ENCODE measurements at regions not wholly inside any gene's neighbourhood (a gene's known extent, or its start where the extent isn't known, plus 50 kb on each side); places are given as distances from the start of the nearest gene placed in this dataset.
"Not testable (repeated sequence)": the region's sequence is repeated elsewhere in the genome, so short reads cannot be mapped to it uniquely, and the experiment has no call there.

GRCh38 chr7:6989968-6990367, 163.9 kb upstream of the CCZ1B start:
- DNase-seq (ENCODE audit: low read depth) = not testable (repeated sequence)

DNA sequence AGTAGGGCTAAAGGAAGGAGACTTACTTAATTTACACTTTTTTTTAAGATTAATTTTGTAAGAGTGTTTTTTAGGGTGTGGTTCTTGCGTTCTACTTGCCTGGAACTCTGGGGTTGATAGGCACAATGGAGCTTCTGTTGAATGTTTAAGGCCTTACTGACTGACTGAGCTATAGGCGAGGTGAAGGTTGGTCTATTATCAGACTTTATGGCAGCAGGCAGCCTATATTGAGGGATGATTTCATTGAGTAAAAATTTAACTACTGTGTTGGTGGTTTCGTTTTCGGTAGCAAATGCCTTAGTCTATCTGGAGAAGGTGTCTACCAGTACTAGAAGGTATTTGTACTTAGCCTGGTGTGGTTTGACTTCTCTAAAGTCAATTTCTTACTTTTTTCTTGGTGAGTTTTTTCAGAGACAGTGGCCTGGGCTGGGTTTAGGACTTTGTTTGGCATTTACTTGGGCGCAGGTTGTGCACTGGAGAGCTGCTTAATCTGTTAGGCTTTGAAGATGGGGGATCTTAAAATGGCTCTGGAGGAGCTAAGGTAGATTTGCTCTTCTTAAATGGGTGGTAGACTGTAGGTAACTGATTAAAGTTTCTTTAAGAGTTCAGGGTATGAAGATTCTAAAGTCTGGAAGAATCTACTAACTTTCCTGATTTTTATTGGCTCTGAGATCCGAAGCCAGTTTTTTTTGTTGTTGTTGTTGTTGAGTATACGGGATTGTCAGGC, 164.5 kb upstream of the CCZ1B start:
- DNase-seq (ENCODE audit: low read depth) = not testable (repeated sequence)

DNA sequence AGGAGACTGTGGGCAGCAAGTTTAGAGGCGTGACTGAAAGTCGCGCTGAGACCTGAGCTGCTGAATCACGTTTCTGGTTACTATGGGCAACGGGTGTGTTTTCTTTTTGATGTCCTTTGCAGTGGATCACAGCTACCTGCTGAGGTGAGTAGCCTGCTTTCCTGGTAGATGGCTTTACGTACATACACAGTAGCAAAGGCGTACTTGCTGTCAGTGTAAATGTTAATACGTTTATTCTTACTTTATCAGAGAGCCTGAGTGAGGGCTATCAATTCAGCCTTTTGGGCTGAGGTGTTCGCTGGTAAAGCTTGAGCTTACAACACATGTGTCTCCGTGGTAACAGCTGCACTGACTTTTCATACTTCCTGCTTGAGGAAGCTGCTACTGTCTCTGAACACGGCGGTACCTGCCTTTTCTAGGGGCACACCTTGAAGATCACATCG, 165.1 kb upstream of the CCZ1B start:
- DNase-seq (ENCODE audit: low read depth) = not testable (repeated sequence)

- not testable (repeated sequence) for DNase-seq (ENCODE audit: low read depth)
Observed at GRCh38 chr7:6991686-6992085, 165.6 kb upstream of the CCZ1B start.

- not testable (repeated sequence) for DNase-seq (ENCODE audit: low read depth)
Observed at GRCh38 chr7:6992133-6992532, 166.1 kb upstream of the CCZ1B start.

DNA sequence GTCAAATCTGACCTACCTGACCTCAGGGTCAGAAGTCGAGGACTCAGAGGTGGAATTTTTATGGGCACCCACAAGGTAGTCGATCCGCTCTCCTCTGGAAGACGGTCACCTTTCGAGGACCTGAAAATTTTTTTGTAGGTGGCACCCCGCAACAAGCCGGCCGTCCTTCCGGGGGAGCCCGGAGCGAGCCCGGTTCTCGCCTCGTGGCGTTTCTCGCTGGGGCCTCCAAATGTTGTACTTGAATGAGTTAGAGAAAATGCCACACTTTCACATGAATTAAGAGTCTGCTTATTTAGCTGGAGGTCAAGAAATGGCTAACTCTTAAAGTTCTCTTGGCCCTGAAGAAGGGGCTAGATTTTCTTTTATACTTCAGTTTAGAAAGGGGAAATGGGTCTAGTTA, 169.0 kb upstream of the CCZ1B start:
- not testable (repeated sequence) for DNase-seq (ENCODE audit: low read depth)

DNA sequence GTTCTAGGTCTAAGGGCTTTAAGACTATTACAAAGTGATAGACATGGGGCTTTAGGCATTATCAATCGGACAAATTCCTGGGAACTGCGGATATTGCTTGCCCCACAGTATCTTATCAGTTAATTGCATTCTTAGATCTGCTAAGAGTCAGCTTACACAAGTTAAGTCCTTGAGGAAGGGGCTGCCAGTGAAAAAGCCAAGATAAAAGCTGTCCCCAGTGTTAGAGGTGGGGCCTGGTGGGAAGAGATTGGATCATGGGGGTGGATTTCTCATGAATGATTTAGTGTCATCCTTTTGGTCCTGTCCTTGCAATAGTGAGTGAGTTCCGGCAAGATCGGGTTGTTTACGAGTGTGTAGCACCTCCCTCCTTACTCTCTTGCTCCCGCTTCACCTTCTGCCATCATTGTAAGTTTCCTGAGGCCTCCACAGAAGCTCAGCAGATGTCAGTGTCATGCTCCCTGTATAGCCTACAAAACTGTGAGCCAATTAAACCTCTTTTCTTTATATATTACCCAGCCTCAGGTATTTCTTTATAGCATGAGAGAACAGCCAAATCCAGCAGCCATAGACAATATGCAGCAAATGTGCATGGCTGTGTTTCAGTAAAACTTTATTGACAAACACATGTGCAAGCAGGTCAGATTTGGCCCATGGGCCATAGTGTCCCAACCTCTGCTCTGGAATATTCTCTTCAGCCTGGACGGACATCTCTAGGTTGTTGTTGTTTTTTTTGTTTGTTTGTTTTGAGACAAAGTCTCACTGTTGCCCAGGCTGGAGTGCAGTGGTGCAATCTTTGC, 169.6 kb upstream of the CCZ1B start:
- DNase-seq (ENCODE audit: low read depth) = not testable (repeated sequence)

DNA sequence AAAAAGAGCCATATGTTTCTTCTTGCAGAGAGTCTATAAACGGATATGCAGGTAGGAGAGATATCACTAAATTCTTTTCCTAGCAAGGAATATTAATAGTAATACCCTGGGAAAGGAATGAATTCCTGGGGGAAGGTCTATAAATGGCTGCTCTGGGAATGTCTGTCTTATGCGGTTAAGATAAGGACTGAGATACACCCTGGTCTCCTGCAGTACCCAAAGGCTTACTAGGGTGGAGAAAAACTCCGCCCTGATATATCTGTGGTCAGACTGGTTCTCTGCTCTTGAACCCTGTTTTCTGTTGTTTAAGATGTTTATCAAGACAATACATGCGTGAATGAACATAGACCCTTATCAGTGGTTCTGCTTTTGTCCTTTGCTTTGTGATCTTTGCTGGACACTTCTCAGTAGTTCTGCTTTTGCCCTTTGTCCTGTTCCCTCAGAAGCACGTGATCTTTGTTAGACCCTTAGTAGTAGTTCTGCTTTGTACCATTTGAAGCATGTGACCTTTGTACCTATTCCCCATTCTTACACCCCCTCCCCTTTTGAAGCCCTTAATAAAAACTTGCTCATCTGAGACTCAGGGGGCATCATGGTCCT, 173.1 kb upstream of the CCZ1B start:
- DNase-seq (ENCODE audit: low read depth) = not testable (repeated sequence)

GRCh38 chr7:7002418-7003062, 176.5 kb upstream of the CCZ1B start:
- DNase-seq (ENCODE audit: low read depth) = no peak

- DNase-seq (ENCODE audit: low read depth) = no peak
Observed at GRCh38 chr7:7005303-7005702, 177.0 kb upstream of the C1GALT1 start.

DNA sequence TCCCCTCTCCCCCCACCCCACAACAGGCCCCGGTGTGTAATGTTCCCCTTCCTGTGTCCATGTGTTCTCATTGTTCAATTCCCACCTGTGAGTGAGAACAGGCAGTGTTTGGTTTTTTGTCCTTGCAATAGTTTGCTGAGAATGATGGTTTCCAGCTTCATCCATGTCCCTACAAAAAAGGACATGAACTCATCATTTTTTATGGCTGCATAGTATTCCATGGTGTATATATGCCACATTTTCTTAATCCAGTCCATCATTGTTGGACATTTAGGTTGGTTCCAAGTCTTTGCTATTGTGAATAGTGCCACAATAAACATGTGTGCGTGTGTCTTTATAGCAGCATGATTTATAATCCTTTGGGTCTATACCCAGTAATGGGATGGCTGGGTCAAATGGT, 176.4 kb upstream of the C1GALT1 start:
- DNase-seq (ENCODE audit: low read depth) = not testable (repeated sequence)

- not testable (repeated sequence) for DNase-seq (ENCODE audit: low read depth)
Observed at GRCh38 chr7:7011241-7011640, 171.1 kb upstream of the C1GALT1 start.

DNA sequence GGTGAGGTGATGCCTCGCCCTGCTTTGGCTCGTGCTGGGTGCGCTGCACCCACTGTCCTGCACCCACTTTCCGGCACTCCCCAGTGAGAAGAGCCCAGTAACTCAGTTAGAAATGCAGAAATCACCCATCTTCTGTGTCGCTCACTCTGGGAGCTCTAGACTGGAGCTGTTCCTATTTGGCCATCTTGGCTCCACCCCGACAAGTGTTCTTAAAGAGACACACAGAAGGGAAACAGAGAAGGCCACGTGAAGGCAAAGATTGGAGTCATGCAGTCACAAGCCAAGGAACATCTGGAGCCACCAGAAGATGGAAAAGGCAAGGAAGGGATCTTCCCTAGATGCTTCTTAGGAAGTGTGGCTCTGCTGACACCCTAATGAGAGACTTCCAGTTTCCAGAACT, 170.6 kb upstream of the C1GALT1 start:
- not testable (repeated sequence) for DNase-seq (ENCODE audit: low read depth)

DNA sequence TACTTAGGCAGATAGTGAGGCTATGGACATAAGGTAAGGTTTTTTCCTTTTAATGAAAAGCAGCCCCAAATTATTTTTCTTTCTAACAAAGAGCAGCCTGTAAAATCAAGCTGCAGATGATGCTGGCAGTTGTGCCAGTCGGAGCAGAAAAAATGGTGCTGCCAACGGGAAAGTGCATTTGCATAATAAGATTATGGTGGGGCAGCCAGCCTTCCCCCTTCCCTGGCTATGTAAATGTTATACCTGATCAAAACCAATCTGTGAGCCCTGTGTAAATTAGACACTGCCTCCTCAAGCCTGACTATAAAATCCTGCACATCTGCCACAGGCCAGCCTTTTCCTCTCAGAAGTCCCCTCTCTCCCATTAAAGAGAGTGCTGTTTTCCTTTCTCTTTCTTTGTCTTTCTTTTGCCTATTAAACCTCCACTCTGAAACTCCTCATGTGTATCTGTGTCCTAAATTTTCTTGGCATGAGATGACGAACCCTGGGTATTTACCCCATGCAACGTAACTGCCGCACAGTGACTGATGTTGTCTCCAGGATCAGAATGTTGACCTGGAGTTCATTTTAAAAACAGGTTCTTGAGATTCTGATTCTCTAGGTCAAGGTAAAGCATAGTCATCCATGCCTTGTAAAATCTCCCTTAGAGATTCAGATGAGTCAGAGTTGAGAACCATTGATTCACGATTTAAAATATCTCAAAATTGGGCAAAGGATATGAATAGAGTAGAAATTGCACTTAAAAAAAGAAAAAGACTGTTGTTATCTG, 167.3 kb upstream of the C1GALT1 start:
- DNase-seq (ENCODE audit: low read depth) = no peak

- DNase-seq (ENCODE audit: low read depth) = no peak
Observed at GRCh38 chr7:7017707-7018280, 164.6 kb upstream of the C1GALT1 start.

DNA sequence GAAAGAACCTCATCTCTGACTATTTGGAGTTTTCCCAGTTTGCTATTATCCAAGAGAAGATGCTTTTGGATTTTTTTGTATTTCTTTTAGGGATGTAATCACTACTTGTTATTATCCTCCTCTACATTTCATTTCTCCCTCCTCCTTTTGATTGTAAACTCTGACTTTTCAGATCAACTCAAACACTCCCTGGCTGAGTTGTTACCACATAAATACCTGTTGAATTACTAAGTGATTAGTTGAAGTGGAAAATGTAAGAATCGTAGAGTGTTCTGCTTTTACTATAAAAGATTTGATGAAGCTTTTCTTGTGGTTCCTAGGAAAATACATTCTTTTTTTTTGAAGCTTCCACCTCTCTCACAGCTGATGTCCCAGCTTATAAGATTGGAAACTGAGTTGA, 164.1 kb upstream of the C1GALT1 start:
- no peak for DNase-seq (ENCODE audit: low read depth)

DNA sequence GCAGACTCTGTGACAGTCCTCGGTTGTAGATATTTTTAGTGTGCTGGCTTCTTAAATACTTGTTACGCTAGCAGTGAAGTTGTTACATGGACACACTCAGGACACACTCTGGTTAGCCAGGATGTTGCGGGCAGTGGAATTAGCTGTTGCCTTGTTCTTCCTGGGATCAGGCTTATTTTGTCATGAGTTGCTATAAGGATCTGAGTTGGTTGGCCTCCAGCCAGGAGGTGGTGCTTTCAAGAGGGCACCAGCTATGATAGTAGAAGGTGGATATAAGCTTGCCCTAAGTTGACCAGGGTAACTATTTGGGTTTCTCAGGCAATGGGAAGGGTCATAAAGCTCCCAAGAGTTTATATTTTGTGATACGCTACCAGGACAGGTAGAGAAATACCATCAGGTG, 150.1 kb upstream of the C1GALT1 start:
- DNase-seq (ENCODE audit: low read depth) = no peak

GRCh38 chr7:7035851-7036250, 146.5 kb upstream of the C1GALT1 start:
- no peak for DNase-seq (ENCODE audit: low read depth)

DNA sequence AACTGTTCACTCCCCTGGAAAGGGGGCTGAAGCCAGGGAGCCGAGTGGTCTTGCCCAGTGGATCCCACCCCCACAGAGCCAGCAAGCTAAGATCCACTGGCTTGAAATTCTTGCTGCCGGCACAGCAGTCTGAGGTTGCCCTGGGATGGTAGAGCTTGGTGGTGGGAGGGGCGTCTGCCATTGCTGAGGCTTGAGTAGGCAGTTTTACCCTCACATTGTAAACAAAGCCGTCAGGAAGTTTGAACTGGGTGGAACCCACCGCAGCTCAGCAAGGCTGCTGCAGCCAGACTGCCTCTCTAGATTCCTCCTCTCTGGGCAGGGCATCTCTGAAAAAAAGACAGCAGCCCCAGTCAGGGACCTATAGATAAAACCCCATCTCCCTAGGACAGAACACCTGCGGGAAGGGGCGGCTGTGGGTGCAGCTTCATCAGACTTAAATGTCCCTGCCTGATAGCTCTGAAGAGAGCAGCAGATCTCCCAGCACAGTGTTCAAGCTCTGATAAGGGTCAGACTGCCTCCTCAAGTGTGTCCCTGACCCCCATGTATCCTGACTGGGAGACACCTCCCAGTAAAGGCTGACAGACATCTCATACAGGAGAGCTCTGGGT, 140.0 kb upstream of the C1GALT1 start:
- not testable (repeated sequence) for DNase-seq (ENCODE audit: low read depth)

DNA sequence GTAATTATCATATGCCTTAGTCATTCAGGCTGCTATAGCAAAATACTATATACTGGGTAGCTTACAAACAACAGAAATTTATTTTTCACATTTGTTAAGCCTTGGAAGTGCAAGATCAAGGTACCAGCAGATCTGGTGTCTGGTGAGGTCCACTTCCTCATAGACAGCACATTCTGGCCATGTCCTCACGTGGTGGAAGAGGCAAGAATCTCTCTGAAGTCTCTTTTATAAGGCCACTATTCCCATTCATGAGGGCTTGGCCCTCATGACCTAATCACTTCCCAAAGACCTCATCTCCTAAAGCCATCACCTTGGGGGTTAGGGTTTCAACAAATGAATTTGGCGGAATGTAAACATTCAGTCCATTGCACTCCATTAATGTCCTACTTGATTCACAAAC, 137.5 kb upstream of the C1GALT1 start:
- DNase-seq (ENCODE audit: low read depth) = no peak

- DNase-seq (ENCODE audit: low read depth) = no peak
Observed at GRCh38 chr7:7048213-7048612, 134.1 kb upstream of the C1GALT1 start.

All from forelimb muscle (tissue), 1 donor.